Hepatocyte (in vitro differentiated cells): ENCODE measurements at regions not wholly inside any gene's neighbourhood (a gene's known extent, or its start where the extent isn't known, plus 50 kb on each side); places are given as distances from the start of the nearest gene placed in this dataset.

Source experiments
- DNase-seq: peaks from one replicate; pipeline ENCODE4 v3.0.0-alpha.2; 2016; ENCODE audit warnings: low spot score
- H2AFZ ChIP-seq: fragments of 200-600 bp; sonication (generic); 2 replicates; pipeline ENCODE4 v1.6.0; 2016; ENCODE audit warnings: antibody characterized with exemption, mild to moderate bottlenecking
- H3K27ac ChIP-seq: fragments of 200-600 bp; sonication (generic); 2 replicates; pipeline ENCODE4 v1.5.1; 2016; ENCODE audit warnings: mild to moderate bottlenecking
- H3K27me3 ChIP-seq: fragments of 200-600 bp; sonication (generic); 2 replicates; pipeline ENCODE4 v1.6.1; 2016
- H3K36me3 ChIP-seq: fragments of 200-600 bp; sonication (generic); replicated peaks from 2 replicates; pipeline ENCODE4 v1.5.1; 2016; ENCODE audit warnings: low read depth; ENCODE audit not compliant: insufficient read depth
- H3K4me1 ChIP-seq: fragments of 200-600 bp; sonication (generic); 2 replicates; pipeline ENCODE4 v1.5.1; 2016; ENCODE audit warnings: mild to moderate bottlenecking, moderate library complexity; ENCODE audit not compliant: insufficient read depth
- H3K4me2 ChIP-seq: fragments of 200-600 bp; sonication (generic); 2 replicates; pipeline ENCODE4 v1.6.0; 2016
- H3K4me3 ChIP-seq: fragments of 200-600 bp; sonication (generic); 2 replicates; pipeline ENCODE4 v1.5.1; 2016; ENCODE audit warnings: mild to moderate bottlenecking
- H3K79me2 ChIP-seq: fragments of 200-600 bp; sonication (generic); 2 replicates; pipeline ENCODE4 v1.6.0; 2017; ENCODE audit warnings: mild to moderate bottlenecking
- H3K9me2 ChIP-seq: fragments of 200-600 bp; sonication (generic); replicated peaks from 2 replicates; pipeline ENCODE4 v1.6.0; 2017; ENCODE audit warnings: mild to moderate bottlenecking; ENCODE audit not compliant: insufficient read depth
- H3K9me3 ChIP-seq: fragments of 200-600 bp; sonication (generic); 2 replicates; pipeline ENCODE4 v1.5.1; 2016; ENCODE audit warnings: low read depth, mild to moderate bottlenecking
- H4K20me1 ChIP-seq: fragments of 200-600 bp; sonication (generic); 2 replicates; pipeline ENCODE4 v1.6.0; 2016; ENCODE audit warnings: mild to moderate bottlenecking; ENCODE audit not compliant: insufficient read depth, poor library complexity, severe bottlenecking
- CTCF ChIP-seq: fragments of 200-600 bp; sonication (generic); IDR thresholded peaks from 2 replicates; pipeline ENCODE4 v1.5.1; 2016; ENCODE audit warnings: antibody characterized with exemption, mild to moderate bottlenecking; ENCODE audit not compliant: poor library complexity
- EZH2 ChIP-seq: fragments of 200-600 bp; sonication (generic); IDR thresholded peaks from 2 replicates; pipeline ENCODE4 v1.6.1; 2016; ENCODE audit warnings: antibody characterized with exemption, mild to moderate bottlenecking, borderline replicate concordance
- EZH2phosphoT487 ChIP-seq: fragments of 200-600 bp; sonication (generic); IDR thresholded peaks from one replicate; pipeline ENCODE4 v1.6.1; 2018; ENCODE audit warnings: antibody characterized with exemption, mild to moderate bottlenecking, low read depth, moderate library complexity; ENCODE audit not compliant: unreplicated experiment, severe bottlenecking
- WGBS: methylation state at CpG from one replicate; pipeline ENCODE4 v1.1.6; 2016; ENCODE audit warnings: low lambda C conversion rate; ENCODE audit errors: missing lambda C conversion rate; 5-methylcytosine and 5-hydroxymethylcytosine counted together

- Histone ChIP-seq H3K4me2 (no peak overlapping the region), H4K20me1 (no peaks in the 10 kb centered on the region), H3K4me1 (no peaks in the 10 kb centered on the region), H3K27me3 (no peaks in the 10 kb centered on the region), H3K36me3 (no peaks in the 10 kb centered on the region), H3K9me3 (no peaks in the 10 kb centered on the region), H2AFZ (no peak overlapping the region), H3K79me2 (no peaks in the 10 kb centered on the region), H3K4me3 (no peak overlapping the region), H3K9me2 (no peaks in the 10 kb centered on the region), H3K27ac (no peak overlapping the region)
- TF ChIP-seq EZH2phosphoT487: no peak
- TF ChIP-seq EZH2: no peak
- TF ChIP-seq CTCF: no peak
- 94% methylated on average over 2 of the region's 2 CpGs for WGBS
- no peak for DNase-seq
Observed at GRCh38 chr6:105499136-105499870, 96.4 kb upstream of the PREP start.

GRCh38 chr6:105497549-105497948 is 94.7 kb upstream of the PREP start:
- TF ChIP-seq EZH2phosphoT487 (no peak), CTCF (no peak), EZH2 (no peak)
- Histone ChIP-seq H3K9me2 (no peaks in the 10 kb centered on the region), H3K27ac (no peak overlapping the region), H3K4me2 (no peak overlapping the region), H2AFZ (no peak overlapping the region), H3K27me3 (no peaks in the 10 kb centered on the region), H4K20me1 (no peaks in the 10 kb centered on the region), H3K4me1 (peaks cover 14% of the 10 kb centered on the region), H3K4me3 (no peak overlapping the region), H3K36me3 (no peaks in the 10 kb centered on the region), H3K79me2 (no peaks in the 10 kb centered on the region), H3K9me3 (no peaks in the 10 kb centered on the region)
- no peak for DNase-seq
- WGBS: 90% methylated on average over 2 of the region's 2 CpGs

DNA sequence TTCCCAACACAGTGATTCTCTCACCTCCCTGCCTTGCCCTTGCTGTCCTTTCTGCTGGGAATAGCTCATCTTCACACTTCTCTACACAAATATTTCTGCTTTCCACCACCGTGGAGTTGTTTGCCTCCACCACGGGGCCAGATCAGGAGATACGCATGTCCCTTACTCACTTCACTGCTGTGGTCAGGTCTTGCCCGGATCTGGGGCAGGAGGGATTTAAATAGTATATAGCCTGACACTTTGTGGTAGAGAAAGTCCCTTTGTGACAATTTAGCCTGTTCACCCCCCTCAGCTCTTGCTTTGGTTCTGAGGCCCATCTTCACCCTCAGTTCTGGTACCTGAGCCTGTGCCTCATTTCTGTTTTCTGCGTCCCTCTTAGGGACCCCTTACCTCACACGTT is 92.6 kb upstream of the PREP start:
- no peaks in the 10 kb centered on the region for H3K36me3 ChIP-seq
- no peak for DNase-seq
- no peak for TF ChIP-seq EZH2phosphoT487
- TF ChIP-seq CTCF: no peak
- no peak for TF ChIP-seq EZH2
- no peaks in the 10 kb centered on the region for H3K79me2 ChIP-seq
- H3K9me3 ChIP-seq: no peaks in the 10 kb centered on the region
- H3K27ac ChIP-seq: no peak overlapping the region
- H3K9me2 ChIP-seq: no peaks in the 10 kb centered on the region
- H3K4me2 ChIP-seq: no peak overlapping the region
- no peaks in the 10 kb centered on the region for H3K27me3 ChIP-seq
- no peak overlapping the region for H3K4me3 ChIP-seq
- 77% methylated on average over 6 of the region's 6 CpGs for WGBS
- peaks cover 20% of the 10 kb centered on the region for H3K4me1 ChIP-seq
- no peaks in the 10 kb centered on the region for H4K20me1 ChIP-seq
- no peak overlapping the region for H2AFZ ChIP-seq
